Glomerular visceral epithelial cell (primary cell): ENCODE measurements at regions not wholly inside any gene's neighbourhood (a gene's known extent, or its start where the extent isn't known, plus 50 kb on each side); places are given as distances from the start of the nearest gene placed in this dataset.
"Not testable (repeated sequence)": the region's sequence is repeated elsewhere in the genome, so short reads cannot be mapped to it uniquely, and the experiment has no call there.

ENCODE experiments used
- DNase-seq: peaks from one replicate; pipeline ENCODE4 v3.0.0-alpha.2; 2016; ENCODE audit errors: extremely low spot score

DNA sequence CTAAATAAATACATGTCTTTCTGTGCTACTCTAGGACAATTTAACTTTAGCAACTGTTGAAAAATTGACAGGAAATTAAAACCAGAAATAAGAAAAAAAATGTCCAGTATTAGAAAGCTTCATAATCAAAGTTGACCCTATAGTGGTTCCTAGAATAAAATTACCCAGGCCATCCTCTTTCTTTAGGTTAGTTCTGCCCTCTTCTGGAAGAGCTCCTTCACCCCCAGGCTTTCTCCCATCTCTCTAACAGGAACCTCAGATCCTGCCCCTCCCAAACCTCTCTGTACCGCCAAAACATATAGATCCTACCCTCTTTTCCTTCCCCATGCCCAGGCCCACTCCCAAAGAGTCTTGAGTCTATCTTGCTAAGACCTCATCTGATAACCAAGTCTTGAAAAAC, 159.4 kb upstream of the CDK1 start:
- DNase-seq = no peak

DNA sequence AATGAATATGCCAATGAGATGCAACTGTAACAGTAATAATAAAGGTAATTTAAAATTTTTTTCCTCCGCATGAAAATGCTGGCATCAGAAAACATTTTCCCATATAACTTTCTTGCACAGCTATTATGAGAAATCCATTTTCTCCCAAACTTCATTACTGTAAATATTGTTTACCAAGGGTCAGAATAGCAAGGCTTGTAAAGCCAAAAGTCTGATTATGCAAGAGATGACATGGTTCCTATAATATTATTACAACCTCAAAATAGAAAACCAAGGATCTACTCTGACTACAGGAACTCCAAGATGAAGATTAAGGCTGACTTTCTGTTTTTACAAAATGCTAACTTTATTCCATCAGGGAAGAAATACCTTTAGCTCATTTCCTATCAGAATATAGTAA, 162.7 kb upstream of the CDK1 start:
- no peak for DNase-seq

DNA sequence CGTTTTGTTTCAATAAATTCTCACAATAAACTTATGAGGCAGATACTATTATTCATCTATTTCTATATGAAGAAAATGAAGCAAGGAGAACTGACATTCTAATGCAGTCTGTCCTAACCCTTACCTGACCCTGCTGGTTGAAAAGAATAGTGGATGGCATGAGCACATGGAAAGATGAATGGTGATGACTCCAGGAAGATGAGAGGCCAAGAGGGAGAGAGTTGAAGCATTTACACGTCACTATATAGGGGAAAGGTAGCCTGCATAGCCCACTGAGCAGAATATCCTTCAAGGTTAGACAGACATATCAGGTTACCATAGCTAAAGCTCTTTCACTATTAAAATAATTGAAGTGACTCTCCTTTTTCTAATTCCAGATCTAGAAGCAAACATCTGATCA, 163.9 kb upstream of the CDK1 start:
- DNase-seq = no peak

DNA sequence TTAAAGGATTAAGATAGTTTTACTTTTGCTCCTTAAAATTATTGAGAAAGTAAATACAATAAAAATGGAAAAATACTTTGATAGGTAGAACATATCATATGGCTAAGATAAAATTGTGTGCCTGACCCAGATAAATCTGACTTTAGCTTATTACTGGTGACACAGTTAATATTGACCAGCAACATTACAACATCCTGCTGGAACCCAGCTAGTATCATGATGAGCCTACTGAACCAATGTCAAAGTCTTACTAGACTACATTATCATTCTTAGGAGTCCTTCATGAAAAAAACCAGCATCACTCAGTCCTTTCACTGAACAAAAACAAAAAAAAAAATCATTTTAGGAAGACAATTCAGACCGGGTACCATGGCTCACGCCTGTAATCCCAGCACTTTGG, 164.8 kb upstream of the CDK1 start:
- DNase-seq = no peak

DNA sequence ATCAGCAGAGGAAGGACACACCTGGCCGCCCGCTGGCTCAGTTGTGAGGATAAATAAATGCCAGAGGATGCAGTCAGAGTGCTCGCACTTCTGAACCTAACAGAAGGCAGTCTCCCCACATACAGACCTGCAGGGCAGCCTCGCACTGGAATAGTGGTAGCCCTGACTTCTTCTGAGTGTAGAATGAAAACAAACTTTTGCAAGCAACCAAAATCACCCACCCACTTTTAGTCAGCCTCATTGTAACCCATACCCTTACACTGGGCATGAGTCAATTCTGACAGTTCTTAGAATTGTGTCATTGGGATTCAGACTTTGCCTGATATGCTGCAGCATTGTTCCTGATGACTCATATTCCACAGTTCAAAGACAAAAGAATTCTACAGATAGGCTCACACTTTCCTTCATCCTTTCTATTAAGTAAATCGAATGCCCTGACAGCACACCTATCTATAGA, 167.0 kb upstream of the CDK1 start:
- peak; percentile 61 for DNase-seq

DNA sequence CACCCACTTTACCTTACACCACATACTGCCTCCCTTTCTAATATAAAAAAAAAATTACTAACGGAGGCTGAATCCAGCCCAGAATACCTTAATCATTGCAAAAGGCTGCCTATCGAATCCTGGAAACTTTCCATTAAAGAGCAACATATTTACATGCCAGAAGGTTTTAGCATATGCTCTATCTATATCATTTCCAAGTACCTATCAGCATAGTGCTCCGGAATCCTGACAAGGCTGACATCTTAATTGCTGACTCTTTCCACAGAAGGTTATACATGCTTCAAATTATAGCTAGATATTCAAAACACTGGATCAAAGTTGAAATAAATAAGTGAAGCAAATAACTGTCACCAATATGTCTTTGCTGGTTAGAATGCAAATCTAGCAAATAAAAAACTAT, 170.9 kb upstream of the CDK1 start:
- DNase-seq = no peak

DNA sequence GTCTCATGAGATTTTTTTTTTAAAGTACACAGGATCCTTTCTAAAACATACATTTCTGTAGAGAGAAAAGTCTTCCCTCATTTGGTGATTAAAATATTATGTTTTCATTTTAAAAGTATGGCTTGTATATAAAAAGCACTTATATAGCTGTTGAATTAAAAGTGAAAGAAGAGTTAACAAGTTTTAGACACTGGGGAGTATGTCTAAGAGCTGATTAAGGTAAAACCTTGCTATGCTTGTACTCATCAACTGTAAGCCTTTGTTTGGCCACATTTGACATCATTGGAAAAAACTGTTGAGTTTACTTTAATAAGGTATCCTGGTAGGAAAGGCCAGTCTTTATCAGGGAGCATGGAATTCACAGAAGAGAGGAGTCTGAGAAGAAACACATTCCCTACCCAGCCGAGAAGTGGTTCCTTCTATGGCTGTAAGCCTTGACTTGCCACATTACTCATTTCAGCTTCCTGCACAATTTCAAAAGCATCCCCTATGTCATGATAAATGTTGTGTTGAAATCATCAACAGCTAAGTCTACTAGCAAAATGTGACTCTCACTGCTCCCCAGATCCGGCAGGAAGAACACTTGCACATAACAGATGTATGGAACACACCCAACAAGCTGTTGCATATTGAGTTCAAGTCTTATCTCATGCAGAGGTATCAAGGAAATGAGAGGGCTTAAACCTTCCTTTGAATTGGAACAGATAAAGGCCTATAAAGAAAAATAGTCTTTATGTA, 171.8 kb upstream of the CDK1 start:
- DNase-seq = no peak

DNA sequence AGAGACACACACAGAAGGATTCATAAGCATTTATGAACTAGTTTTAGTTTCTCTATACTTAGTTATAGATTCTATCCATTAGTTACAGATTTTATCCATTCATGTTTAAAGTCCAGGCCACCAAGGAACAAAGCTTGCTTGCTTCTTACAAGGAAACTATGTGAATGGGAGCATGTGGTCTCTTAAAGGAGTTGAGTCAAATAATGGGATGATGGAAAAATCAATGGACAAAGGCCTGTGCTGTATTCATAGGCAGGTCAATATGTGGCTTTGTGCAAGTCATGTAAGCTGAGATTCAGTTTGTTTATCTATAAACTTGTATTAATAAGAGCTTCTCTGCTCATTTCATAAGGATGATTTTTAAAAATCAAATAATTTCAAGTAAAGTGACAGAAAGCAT, 172.8 kb upstream of the CDK1 start:
- no peak for DNase-seq

DNA sequence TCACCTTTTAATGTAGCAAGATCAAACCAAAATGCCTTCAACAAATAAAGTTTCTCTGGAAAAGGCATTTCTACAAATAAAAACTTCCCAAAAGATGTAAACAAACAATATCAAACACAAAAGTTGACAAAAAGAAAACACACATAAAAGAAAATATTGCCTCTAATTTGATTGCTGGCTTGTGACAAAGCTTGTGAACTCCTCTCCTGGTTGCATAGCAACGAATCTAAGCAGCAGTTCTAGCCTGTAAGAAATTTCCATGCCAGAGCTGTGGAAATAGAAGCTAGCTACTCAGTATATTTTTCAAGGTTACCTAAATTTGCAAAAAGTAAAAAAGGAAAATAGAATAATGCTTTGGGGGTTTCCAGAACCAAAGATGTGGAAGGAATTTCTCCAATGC, 173.9 kb upstream of the CDK1 start:
- DNase-seq = no peak

DNA sequence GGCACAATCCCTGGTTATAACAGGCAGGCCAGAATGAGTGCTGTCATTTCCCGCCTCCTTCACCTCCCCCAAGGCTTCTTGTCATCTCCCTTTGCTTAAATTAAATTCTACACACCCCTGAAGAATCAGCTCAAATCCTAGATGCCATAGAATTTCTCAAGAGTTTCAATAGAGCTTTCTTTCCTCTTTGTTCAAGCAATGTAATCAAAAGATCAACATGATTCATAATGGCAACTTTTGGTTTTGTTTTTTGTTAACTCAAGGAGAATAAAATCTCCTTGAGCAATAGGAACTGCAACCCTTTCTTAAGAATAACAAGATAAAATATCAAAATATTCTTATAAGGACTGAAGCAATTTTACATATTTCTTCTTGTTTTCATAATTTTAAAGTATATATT, 180.8 kb upstream of the CDK1 start:
- no peak for DNase-seq

DNA sequence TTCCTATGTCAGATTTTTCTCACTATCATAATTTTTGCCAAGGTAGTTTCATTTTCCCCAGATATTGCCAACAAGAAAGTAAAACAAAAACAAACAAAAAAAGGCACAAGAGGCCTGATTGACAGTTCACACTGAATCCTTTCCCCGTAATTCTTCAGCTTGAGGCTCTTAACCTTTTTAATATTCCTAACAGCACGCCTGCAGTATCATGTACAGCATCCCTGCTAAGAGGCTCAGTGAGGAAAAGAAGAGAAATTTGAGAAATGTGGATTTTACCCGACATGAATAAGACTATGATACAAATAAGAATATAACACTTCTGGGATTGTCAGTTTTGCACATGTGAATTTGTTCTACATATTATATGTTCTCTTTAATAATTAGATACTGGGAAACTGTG, 182.4 kb upstream of the CDK1 start:
- no peak for DNase-seq

DNA sequence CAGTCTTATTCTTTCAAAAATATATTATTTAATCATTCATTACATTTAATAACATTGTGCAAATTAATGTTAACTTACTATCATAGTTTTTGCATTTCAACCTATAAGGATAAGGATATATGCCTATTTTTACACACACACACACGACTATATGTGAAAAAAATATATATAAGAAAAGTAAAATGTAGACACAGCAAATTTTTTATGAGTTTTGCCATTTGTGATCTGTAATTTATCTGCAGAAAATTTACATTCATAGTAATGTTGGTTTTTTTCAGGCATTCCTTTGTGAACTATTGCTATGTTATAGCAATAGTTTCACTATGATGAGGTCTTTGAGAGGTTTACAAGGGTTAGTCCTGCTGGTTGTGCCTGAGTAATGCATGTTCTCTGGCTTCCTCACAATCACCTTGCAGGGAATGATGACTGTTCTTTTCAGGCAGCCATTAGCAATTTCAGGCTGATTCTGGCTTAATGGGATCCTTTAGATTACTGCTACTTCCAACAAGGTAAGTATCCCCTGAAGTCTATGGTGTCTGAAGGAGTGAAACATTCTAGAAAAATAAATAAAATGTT, 183.7 kb upstream of the CDK1 start:
- no peak for DNase-seq

DNA sequence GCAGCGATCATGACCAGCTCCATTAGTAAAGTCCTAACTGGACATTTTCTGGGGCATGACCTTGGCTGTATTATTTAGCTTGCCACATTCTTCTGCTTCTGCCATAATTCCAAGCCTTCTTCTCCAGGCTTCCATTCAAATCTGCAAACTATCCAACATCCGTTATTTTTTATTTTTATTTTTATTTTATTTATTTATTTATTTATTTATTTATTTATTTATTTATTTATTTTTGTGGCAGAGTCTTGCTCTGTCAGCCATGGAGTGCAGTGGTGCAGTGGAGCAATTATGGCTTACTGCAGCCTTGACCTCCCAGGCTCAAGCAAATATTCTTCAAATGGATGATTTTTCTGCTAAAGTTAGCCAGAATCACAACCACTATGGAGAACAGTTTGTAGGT, 187.2 kb upstream of the CDK1 start:
- DNase-seq = no peak

DNA sequence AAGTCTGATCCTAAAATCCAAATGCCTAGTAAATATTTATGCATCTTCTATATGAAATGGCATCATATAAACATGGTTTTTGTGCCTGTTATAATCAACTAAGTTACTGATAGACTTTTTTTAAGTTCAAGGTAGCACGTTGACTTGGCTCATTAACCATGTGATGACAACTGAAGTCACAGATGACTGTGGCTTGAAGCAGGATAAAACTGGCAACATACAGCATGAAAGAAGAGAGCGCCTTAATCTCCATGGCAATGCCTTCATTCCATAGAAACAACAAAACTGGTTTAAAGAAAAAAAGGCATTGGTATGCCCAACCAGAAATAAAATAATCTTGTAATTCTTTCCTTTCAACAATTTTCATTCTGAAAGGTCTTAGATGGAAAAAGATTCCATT, 188.9 kb upstream of the CDK1 start:
- no peak for DNase-seq

DNA sequence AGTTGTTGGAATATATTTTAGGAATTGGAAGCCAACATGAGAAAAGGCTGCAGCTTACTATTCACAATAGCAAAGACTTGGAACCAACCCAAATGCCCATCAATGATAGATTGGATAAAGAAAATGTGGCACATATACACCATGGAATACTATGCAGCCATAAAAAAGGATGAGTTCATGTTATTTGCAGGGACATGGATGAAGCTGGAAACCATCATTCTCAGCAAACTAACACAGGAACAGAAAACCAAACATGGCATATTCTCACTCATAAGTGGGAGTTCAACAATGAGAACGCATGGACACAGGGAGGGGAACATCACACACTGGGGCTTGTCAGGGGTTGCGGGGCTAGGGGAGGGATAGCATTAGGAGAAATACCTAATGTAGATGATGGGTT, 192.1 kb upstream of the ANK3 start:
- DNase-seq = not testable (repeated sequence)

DNA sequence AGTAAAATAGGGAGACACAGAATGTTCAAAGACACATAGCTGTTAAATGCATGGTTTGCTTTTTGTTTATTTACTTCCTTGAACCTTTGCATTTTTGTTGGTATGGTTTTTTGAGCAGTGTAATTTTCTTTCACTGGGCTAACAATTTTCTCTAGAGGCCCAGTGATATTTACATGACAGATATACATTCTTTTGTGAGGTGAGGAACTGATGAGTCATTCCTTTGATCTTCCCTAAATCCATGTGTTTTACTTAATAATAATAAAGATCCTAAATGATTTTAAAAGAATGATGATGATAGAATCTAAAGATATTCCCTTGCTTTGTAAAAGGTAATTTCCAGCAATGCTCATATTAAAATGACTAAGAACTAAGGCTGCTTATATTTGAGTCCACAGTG, 188.5 kb upstream of the ANK3 start:
- no peak for DNase-seq

DNA sequence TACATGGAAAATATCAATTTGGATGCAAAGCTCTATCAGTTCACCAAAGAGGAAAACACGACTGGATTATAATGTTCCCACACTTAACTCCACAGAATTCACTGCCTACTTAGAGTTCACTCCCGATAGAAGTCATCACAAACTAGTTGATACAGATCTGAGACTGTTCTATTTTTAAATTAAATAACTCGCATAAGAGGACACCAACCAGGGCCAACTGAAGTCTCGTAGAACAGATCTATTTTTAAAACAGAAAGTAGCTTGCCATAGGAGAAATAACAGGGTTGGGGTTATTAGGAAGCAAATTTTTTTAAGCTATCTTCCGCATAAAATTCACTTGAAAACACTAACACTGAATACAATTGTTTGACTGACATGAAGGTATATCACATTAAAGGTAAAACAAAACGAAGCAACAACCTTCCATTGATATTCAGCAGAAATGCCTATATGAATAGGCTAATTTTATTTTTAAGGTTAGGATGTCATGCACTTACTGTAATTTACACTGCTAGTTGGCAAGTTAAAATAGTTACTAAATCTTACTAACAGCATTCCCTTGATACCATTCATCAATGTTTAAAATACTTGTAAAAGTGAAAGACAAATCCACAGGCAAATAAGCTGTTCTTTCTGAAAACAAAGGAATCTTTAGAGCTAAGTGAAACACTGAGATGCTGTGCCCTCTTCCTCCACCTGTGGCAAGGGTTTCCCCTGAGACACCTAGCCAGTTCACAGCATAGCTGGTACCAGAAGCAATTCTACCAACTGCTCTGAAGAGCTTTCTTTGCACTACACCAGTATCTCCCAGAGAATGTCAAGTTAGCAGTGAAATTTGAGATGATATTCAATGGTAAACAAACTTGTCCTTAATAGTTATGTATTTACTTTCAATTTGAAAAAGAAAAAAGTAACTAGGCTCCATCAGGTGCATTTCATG, 186.7 kb upstream of the ANK3 start:
- no peak for DNase-seq

DNA sequence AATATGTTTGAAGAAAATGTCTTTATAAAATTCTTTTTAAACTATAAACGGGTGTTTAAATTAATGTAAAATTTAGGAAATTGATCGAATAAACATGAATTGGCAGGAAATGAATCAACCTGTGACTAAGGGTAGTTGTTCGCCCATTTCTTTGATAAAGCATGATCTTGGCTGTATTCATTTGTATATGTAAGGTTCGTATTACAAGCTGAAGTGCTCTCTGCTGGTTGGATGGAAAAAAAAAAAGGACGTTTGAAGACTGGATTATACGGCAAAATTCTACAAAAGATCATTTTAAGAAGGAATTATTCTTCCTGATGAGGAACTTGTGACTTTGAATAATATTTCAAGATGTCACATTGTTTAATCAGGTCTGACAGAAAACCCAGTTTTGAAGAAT, 185.4 kb upstream of the ANK3 start:
- DNase-seq = no peak

DNA sequence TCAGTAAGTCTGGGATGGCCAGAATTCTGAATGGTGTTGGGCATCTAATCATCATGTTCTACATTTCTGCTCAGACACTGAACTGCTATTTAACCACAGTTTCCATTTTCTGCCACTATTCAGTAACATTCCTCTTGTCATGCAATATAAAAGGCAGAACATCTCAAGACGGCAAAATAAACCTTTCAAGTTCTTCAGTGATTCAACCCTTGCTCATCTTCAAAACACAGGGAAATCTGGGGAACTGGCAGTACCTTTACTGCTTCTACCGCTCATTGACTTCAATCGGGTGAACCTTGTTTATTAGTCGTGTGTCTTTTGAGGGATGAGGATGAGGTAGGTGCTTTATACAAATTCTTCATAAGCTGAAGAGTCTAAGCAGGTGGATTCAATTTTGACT, 184.7 kb upstream of the ANK3 start:
- DNase-seq = no peak

DNA sequence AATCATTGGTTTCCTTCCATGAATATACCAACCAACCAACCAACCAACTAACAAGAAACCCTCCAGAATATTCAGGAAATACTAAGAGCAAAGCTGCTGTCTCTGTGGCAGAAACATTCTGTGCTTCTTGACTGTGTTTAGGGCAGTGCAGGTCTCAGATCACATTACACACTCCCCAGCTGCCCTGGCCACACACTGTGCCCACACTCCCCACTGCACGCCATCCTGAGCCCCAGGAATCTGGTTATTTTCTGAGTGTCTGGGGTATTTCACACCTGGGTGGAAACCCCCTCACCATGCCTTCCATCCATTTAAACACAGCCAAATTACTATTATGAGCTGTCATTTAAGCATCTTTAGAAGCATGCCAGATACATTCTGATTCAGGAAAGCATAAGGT, 183.7 kb upstream of the ANK3 start:
- peak; percentile 95 for DNase-seq

DNA sequence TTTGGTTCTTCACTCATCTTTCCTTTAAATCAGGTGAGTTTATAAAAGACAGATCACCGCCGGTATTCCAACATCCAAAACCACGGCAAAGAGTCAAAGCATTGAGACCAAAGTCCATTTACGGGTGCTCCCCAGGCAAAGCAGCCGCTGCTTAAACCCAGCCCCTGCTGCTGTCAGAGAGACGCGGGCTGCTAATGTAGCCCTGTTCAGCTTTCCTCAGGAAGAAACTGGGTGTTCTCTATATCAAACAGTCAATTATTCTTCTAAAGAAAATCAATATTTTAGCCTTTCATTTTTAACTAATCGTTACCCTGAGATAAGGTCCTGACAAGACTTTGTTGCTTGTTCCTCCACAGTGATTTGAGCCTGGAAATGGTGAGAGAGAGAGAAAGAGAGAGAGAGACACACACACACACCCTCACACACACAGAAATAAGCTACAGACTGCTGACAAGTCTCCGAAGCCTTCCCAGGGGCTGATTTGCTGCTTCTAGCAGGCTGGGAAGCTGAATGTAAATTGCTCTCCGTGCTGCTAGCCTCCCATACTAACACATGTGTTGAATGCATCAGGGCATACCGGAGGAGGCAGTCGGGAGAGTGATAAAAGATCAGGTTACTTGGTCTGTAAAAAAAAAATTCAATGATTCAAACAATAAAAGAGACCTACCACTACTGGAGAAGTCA, 183.0 kb upstream of the ANK3 start:
- DNase-seq = peak; percentile 82

DNA sequence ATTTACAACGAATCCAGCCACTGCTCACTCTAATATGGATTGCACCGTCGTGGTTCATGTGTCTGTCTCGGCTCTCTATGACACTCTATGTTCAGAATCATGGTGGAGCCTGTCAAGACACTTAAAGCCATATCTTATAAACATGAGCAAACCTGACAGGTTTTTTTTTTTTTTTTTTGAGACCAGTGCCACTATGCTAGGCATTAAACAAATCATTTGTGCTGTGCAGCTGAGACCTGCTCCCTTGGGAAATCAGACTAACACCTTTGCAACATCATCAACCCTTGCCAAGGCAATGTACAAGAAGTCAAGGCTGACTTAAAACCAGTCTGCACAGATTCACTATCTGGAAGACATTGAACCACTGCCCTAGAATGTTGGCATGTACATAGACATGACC, 181.2 kb upstream of the ANK3 start:
- DNase-seq = no peak
